ENCODE measurements at regions not wholly inside any gene's neighbourhood (a gene's known extent, or its start where the extent isn't known, plus 50 kb on each side); places are given as distances from the start of the nearest gene placed in this dataset.

DNA sequence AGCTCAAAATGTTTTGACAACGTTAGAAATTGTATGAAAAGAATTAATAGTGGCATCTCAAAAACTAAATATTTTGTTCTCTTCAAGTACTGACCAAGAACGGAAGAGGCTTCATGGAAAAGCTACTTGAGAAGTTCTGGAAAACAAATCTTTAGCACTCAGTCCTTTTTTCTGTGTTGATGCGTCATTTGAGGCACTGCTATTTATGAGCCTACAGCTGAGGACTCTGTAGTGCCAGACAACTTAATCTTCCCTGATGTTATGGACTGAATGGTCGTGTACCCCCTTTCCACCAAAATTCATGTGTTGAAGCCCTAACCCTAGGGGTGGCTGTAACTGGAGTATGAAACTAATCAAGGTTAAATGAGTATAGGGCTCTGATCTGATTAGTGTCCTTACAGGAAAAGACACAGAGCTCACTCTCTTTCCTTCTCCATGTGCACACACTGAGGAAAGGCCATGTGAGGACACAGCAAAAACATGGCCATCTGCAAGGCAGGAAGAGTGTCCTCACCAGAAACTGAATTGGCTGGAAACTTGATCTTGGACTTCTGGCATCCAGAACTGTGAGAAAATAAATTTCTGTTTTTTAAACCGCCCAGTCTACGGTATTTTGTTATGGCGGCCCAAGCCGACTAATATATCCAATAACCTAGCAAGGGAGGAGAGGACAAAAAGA lies 337.0 kb upstream of the CLEC14A start:
- Histone ChIP-seq H3K27me3 (ENCODE audit: control insufficient read depth, insufficient read depth, low read length) (no peaks in the 10 kb centered on the region), H3K9me3 (ENCODE audit: control insufficient read depth, insufficient read depth, low read length) (no peaks in the 10 kb centered on the region), H3K27ac (ENCODE audit: low read depth, low read length) (no peak overlapping the region), H3K4me3 (ENCODE audit: low read depth, low read length) (no peak overlapping the region)
- ChIA-PET CTCF (interaction anchor here (0.6 kb wide), 1 partner anchor 395 kb away, joined by 3 read pairs; no protein-coding TSS in a partner anchor), POLR2A (no interaction called here)
- DNase-seq (ENCODE audit: low read depth, low spot score): no peak
- TF ChIP-seq, protein P1, sequence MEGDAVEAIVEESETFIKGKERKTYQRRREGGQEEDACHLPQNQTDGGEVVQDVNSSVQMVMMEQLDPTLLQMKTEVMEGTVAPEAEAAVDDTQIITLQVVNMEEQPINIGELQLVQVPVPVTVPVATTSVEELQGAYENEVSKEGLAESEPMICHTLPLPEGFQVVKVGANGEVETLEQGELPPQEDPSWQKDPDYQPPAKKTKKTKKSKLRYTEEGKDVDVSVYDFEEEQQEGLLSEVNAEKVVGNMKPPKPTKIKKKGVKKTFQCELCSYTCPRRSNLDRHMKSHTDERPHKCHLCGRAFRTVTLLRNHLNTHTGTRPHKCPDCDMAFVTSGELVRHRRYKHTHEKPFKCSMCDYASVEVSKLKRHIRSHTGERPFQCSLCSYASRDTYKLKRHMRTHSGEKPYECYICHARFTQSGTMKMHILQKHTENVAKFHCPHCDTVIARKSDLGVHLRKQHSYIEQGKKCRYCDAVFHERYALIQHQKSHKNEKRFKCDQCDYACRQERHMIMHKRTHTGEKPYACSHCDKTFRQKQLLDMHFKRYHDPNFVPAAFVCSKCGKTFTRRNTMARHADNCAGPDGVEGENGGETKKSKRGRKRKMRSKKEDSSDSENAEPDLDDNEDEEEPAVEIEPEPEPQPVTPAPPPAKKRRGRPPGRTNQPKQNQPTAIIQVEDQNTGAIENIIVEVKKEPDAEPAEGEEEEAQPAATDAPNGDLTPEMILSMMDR (IDR thresholded peaks at IDR 0.05; ENCODE audit: low read depth, low read length): no peak

DNA sequence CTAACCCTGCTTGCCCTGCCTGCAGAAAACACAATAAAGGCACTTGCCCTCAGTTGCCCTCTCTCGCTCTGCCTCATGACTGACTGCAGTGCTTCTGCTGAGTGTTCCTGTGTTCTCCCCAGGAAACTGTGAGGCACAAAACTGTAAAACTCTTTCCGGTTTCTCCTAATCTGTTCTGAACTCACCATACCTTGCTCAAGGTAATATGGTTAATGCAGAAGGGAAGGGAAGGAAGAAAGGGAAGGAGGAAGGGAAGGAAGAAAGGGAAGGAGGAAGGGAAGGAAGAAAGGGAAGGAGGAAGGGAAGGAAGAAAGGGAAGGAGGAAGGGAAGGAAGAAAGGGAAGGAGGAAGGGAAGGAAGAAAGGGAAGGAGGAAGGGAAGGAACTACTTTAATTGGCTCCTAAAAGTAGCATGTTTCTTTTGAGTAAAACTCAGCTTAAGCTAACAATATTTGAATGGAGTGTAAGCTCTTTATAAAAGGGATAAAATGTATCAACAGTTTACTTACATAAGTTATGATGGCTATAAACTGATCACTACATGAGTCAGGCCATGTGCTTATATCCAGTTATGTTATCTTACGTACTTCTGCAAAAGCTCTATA lies 334.0 kb upstream of the CLEC14A start:
- no peaks in the 10 kb centered on the region for H3K9me3 ChIP-seq (ENCODE audit: control insufficient read depth, insufficient read depth, low read length)
- POLR2A ChIA-PET: no interaction called here

DNA sequence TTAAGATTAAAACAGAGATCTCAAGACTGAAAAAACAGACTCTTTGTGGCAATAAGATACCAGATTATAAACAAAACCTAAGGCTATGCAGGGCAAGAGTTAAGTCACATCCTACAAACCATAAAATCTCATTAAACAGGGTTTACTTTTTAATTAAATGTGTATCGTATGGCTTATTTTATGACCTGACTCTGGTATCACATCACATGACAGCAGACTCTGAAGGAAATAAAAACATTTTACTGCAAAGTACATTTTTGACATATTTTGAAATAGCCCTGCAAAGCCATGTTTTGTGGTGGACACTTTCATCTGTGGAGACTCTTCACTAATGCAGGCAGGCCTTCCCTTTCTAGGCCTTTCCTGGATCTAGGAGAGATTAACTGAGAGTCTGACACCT lies 327.6 kb upstream of the CLEC14A start:
- no peak overlapping the region for H3K4me3 ChIP-seq (ENCODE audit: low read depth, low read length)
- no peaks in the 10 kb centered on the region for H3K27me3 ChIP-seq (ENCODE audit: control insufficient read depth, insufficient read depth, low read length)
- no peak for DNase-seq (ENCODE audit: low read depth, low spot score)
- POLR2A ChIA-PET: no interaction called here
- CTCF ChIA-PET: no interaction called here
- TF ChIP-seq, protein P1 (IDR thresholded peaks at IDR 0.05; ENCODE audit: low read depth, low read length): no peak
- no peaks in the 10 kb centered on the region for H3K9me3 ChIP-seq (ENCODE audit: control insufficient read depth, insufficient read depth, low read length)
- no peak overlapping the region for H3K27ac ChIP-seq (ENCODE audit: low read depth, low read length)

More for the DNA sequence above, 334.0 kb upstream of the CLEC14A start:
- no peak for DNase-seq (ENCODE audit: low read depth, low spot score)
- no peak overlapping the region for H3K4me3 ChIP-seq (ENCODE audit: low read depth, low read length)
- CTCF ChIA-PET: no interaction called here
- H3K27me3 ChIP-seq (ENCODE audit: control insufficient read depth, insufficient read depth, low read length): no peaks in the 10 kb centered on the region
- H3K27ac ChIP-seq (ENCODE audit: low read depth, low read length): no peak overlapping the region
- TF ChIP-seq, protein P1 (IDR thresholded peaks at IDR 0.05; ENCODE audit: low read depth, low read length): no peak

DNA sequence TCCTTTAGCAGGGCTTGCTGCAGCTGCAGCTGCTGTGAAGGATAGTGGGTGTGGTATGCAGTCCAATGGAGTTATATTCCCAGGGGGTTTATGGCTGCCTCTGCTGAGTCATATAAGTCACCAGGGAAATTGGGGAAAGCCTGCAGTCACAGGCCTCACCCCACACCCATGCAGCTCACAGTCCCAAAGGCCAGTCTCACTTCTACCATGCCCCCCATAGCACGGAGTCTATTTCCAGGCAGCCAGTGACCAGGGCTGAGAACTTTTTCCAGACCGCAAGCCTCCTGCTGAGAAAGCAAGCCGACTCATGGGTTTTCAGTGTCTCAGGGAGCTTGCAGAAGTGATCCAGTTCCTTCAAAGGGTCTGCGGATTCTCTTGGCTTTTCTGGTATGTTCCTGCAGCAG lies 322.4 kb upstream of the CLEC14A start:
- Histone ChIP-seq H3K4me3 (ENCODE audit: low read depth, low read length) (no peak overlapping the region), H3K9me3 (ENCODE audit: control insufficient read depth, insufficient read depth, low read length) (no peaks in the 10 kb centered on the region), H3K27ac (ENCODE audit: low read depth, low read length) (no peak overlapping the region), H3K27me3 (ENCODE audit: control insufficient read depth, insufficient read depth, low read length) (no peaks in the 10 kb centered on the region)
- no peak for DNase-seq (ENCODE audit: low read depth, low spot score)
- POLR2A ChIA-PET: no interaction called here
- TF ChIP-seq, protein P1 (IDR thresholded peaks at IDR 0.05; ENCODE audit: low read depth, low read length): no peak
- CTCF ChIA-PET: no interaction called here

DNA sequence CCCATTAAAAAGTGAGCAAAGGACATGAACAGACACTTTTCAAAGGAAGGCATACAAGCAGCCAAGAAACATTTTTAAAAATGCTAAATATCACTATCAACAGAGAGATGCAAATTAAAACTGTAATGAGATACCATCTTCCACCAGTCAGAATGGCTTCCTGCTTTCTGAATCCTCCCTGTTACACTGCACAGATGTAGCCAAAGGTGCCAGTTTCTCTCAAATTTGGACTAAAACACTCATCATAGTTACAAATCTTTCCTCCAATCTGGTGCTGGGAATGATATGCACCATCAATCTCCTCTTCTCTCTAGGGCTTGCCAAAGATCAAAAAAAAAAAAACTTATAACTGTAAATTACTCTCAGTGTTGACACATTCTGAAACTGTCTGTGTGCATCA lies 311.8 kb upstream of the CLEC14A start:
- TF ChIP-seq, protein P1 (IDR thresholded peaks at IDR 0.05; ENCODE audit: low read depth, low read length): no peak
- H3K27ac ChIP-seq (ENCODE audit: low read depth, low read length): no peak overlapping the region
- DNase-seq (ENCODE audit: low read depth, low spot score): no peak
- no peaks in the 10 kb centered on the region for H3K9me3 ChIP-seq (ENCODE audit: control insufficient read depth, insufficient read depth, low read length)
- ChIA-PET POLR2A (no interaction called here), CTCF (interaction anchor here (0.9 to 1.0 kb wide), 2 partner anchors 148 to 693 kb away, joined by 3 read pairs; no protein-coding TSS in a partner anchor)
- no peak overlapping the region for H3K4me3 ChIP-seq (ENCODE audit: low read depth, low read length)
- no peaks in the 10 kb centered on the region for H3K27me3 ChIP-seq (ENCODE audit: control insufficient read depth, insufficient read depth, low read length)
